CD4-positive, alpha-beta T cell treated with Interleukin-12 subunit alpha and Interleukin-12 subunit beta, for 1 hour (primary cell): ENCODE measurements at regions not wholly inside any gene's neighbourhood (a gene's known extent, or its start where the extent isn't known, plus 50 kb on each side); places are given as distances from the start of the nearest gene placed in this dataset.
"Not testable (repeated sequence)": the region's sequence is repeated elsewhere in the genome, so short reads cannot be mapped to it uniquely, and the experiment has no call there.

Experiments used
- DNase-seq: peaks from one replicate; pipeline ENCODE4 v3.0.0-alpha.2; 2020

- no peak for DNase-seq
These were observed 261.8 kb upstream of the RNF32 start for GRCh38 chr7:156378806-156379205.

DNA sequence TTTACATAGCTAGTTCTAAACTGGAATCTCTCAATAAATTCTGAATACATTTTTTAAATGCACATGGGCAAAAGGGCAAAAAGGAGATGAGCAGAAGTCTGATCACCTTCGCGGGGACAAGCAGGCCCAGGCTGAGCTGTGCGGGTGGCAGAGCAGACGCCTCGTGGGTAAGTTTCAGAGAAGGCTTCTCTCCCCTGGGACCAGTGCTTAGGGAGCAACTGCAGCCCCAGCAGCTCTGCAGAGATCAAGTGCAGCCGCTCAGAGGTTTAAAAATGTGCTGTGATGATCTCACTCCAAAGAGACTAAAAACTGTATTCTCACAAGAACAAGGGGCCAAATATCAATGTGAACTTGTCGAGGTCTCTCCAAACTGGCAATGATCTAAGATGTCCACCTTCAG is 264.3 kb upstream of the RNF32 start:
- DNase-seq = no peak

GRCh38 chr7:156374335-156374734 is 266.2 kb upstream of the RNF32 start:
- no peak for DNase-seq

GRCh38 chr7:156369929-156370328 is 270.6 kb upstream of the RNF32 start:
- not testable (repeated sequence) for DNase-seq

GRCh38 chr7:156368053-156368843 is 272.3 kb upstream of the RNF32 start:
- DNase-seq = no peak

DNA sequence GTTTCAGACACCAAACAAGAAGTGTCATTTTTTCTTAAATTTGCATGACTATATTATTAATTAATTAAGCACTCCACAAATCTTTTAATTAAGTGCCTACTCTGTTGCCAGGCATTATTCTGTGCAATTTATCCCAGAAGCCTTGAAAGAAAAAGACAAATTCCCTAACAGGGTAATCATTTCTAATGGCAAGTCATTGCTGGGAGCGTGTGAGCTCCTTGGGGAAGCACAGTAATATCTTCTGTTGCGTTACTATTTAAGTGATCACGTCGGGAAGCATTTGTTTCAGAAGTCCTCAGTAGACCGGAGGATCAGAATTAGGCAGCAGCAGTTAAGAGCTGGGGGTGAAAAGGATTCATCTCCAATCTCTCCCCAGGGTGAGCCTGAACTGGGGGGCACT is 276.8 kb upstream of the RNF32 start:
- no peak for DNase-seq

GRCh38 chr7:156360835-156361234 is 279.7 kb upstream of the RNF32 start:
- DNase-seq = no peak

GRCh38 chr7:156356551-156356950 is 284.0 kb upstream of the RNF32 start:
- DNase-seq = no peak

- DNase-seq = no peak
These were observed 287.2 kb upstream of the RNF32 start for GRCh38 chr7:156353352-156353751.

DNA sequence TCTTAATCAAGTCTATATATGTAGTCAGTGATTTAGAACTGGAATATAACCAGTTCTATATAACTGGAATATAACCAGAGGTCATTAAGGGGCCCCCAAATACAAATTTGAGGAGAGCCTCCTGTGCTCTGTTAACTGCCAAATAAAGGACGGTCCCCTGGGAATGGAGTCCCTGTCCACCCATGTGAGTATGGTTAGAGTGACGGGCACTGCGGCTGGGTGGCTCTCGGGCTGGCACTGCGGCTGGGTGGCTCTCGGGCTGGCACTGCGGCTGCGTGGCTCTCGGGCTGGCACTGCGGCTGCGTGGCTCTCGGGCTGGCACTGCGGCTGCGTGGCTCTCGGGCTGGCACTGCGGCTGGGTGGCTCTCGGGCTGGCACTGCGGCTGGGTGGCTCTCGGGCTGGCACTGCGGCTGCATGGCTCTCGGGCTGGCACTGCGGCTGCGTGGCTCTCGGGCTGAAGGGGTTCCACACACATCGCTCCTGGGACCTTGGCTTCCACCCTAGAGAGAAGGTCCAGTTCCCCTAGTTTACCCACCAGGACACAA is 292.8 kb upstream of the RNF32 start:
- DNase-seq = not testable (repeated sequence)

GRCh38 chr7:156347132-156347531 is 293.4 kb upstream of the RNF32 start:
- DNase-seq = no peak

GRCh38 chr7:156344595-156344994 is 296.0 kb upstream of the RNF32 start:
- no peak for DNase-seq

DNA sequence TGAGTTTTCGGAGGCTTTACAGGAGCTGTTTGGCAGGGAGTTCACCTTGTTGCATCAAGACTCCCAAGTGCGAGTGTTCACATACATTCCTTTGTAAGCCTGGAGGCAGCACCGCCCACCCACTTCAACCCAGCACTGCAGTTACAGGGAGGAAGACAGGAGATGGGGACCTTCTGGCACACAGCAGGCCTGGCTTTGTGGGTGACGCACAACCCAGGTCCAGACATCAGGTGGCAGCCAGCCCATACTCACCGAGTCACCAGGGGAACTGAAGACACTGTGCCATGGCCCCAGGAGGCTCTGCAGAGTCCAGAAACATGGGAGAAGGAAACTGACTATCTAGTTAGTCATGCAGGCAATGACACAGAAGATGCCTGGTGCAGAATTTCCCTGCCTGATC is 305.9 kb upstream of the RNF32 start:
- DNase-seq = no peak

- no peak for DNase-seq
These were observed 312.7 kb upstream of the RNF32 start for GRCh38 chr7:156327916-156328315.

- no peak for DNase-seq
These were observed 313.1 kb upstream of the RNF32 start for GRCh38 chr7:156327474-156327873.

DNA sequence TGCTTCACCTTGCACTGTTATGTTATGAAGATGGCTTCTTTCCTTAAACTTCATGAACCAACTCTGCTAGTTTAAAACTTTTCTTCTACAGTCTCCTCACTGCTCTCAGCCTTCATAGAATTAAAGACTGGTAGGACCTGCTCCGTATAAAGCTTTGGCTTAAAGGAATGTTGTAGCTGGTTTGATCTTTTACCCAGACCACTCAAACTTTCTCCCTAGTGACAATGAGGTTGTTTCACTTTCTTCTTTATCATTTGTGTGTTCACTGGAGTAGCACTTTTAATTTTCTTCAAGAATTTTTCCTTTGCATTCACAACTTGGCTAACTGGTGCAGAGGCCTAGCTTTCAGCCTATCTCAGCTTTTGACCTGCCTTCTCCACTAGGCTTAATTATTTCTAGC is 316.4 kb upstream of the RNF32 start:
- DNase-seq = no peak

DNA sequence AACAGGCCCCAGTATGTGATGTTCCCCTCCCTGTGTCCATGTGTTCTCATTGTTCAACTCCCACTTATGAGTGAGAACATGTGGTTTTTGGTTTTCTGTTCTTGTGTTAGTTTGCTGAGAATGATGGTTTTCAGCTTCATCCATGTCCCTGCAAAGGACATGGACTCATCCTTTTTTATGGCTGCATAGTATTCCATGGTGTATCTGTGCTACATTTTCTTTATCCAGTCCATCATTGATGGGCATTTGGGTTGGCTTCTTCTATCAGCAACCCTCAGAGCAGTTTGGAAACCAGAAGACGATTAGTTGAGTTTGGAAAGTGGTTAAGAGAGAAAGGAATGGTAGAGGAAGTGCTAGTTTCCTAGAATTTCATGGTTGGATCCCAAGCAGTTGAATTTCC is 319.1 kb upstream of the RNF32 start:
- DNase-seq = not testable (repeated sequence)

- DNase-seq = no peak
These were observed 321.6 kb upstream of the RNF32 start for GRCh38 chr7:156318926-156319325.

GRCh38 chr7:156318426-156318825 is 322.1 kb upstream of the RNF32 start:
- no peak for DNase-seq

DNA sequence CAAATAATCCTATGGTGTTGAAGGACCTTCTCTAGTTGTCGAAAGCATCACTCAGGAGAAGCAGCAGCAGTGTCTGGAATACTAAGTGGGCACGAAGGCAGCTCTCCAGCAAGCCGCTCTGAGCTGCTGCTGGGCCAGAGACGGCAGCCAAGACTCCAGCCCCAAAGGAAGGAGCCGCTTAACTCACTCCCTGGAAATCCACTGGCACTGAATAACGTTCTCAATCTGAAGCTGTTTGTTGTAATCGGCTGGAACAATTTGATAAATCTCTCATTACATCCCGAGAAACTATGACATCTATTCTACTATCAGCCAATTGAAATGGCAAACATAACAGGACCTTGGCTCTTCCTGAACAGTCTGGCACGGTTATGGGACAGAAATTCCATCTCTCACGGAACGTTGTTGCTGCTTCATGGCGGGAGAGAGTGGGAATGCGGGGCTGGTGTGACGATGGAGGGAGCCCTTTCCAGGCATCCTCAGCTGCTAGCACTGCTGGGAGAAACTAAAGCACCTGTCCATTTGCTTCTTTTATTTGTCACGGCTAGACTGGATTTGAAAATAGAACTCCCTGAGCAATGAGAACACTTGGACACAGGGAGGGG is 331.5 kb upstream of the RNF32 start:
- DNase-seq = no peak

DNA sequence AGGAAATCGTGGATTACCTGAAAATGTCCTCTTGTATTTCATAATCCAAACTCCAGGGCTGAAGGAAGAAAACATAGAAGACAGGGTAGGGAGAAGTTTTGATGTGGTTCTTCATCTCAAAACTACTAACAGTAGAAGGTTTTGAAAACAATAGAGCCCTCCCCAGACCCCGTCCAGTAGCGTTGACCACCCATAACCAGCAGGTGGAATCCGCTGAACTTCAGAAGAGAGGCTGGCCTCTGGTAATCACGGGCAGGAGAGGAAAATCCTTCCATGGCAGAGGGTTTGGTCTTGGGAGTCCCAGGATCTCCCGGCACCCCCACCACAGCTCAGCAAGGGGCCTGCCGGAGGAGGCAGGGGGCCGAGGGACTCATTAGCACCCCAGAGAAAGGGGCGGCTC is 333.4 kb upstream of the RNF32 start:
- DNase-seq = no peak

DNA sequence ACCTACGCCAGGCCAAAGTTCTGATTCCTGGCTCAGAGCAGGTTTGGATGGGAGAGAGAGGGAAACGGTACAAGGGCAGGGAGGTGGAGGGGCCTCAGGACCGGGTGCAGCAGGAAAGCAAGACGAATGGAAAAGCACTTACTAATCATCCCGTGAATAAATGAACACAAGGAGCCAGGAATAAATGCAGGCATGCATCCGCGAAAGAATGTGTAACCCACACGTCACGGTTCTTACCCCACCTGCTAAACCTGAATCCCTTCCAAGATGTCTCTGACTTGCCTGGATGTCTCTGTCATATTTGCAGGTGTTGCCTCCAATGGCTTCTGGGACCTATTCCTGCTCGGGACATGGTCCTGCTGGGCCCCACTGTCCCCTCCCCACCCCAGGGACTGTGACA is 335.2 kb upstream of the RNF32 start:
- DNase-seq = no peak

DNA sequence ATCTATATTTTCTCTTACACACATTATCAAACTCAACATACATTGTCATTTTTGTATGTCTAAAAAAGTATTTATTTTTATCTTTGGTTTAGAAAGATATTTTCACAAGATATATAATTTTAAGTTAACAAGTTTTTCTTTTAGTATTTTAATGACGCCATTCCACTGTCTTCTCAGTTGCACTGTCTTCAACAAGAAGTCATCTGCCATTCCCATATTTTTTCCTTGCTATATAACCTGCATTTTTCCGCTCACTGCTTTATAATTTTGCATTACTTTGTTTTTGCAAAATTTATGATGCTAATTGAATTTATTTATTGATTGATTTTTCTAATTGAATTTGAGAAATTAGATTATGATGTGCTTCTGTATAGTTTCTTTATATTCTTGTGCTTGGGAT is 357.8 kb upstream of the RNF32 start:
- DNase-seq = no peak

GRCh38 chr7:156279635-156280034 is 360.9 kb upstream of the RNF32 start:
- no peak for DNase-seq

DNA sequence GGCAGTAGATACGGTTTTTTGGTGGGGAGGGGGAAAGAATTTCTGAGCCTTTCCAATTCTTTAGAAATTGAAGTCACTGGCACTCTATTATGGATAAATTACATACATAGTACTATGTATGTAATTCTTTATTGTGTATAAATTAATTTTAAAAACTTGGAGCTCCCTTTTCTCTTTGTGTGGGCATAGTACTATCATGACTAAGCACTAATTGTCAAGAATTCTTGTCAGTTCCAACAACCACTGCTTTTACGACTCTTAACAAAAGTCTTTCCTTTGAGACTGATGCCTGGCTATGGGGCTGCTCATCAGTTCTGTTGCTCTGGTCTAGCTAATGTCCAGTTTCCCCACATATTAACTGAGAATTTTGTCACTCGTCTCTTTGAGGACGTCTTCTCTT is 365.3 kb upstream of the RNF32 start:
- DNase-seq = no peak
